Vagina (tissue), 2 donors: ENCODE measurements at regions not wholly inside any gene's neighbourhood (a gene's known extent, or its start where the extent isn't known, plus 50 kb on each side); places are given as distances from the start of the nearest gene placed in this dataset.
"Not testable (repeated sequence)": the region's sequence is repeated elsewhere in the genome, so short reads cannot be mapped to it uniquely, and the experiment has no call there.

Experiments used
- DNase-seq, 2 donors: peaks; one replicate each; pipeline ENCODE4 v3.0.0-alpha.2; 2017; ENCODE audit errors: extremely low spot score in 2 of 2
- H3K27ac ChIP-seq: fragments of 200-600 bp; sonication (generic); one replicate; pipeline ENCODE4 v1.5.1; 2019
- H3K27me3 ChIP-seq: fragments of 200-600 bp; sonication (generic); one replicate; pipeline ENCODE4 v1.5.1; 2019
- H3K36me3 ChIP-seq, 2 donors: fragments of 200-600 bp; sonication (generic); one replicate each; pipeline ENCODE4 v1.5.1; 2017 to 2019
- H3K4me1 ChIP-seq: fragments of 200-600 bp; sonication (generic); one replicate; pipeline ENCODE4 v1.5.1; 2019
- H3K4me3 ChIP-seq, 2 donors: fragments of 200-600 bp; sonication (generic); 1 replicate in 1 of 2; 2 replicates in 1 of 2; pipeline ENCODE4 v1.5.1; 2016 to 2019
- H3K9me3 ChIP-seq: fragments of 200-600 bp; sonication (generic); one replicate; pipeline ENCODE4 v1.5.1; 2019
- POLR2A ChIP-seq, 2 donors: fragments of 450-650 bp; IDR thresholded peaks; one replicate each; pipeline ENCODE4 v1.6.1; 2017; ENCODE audit warnings: antibody characterized with exemption in 2 of 2, mild to moderate bottlenecking in 2 of 2, moderate library complexity in 2 of 2
- POLR2AphosphoS5 ChIP-seq, 2 donors: sonication (generic); formaldehyde crosslinking; IDR thresholded peaks; one replicate each; pipeline ENCODE4 v1.9.0; 2017; ENCODE audit warnings: antibody characterized with exemption in 2 of 2, mild to moderate bottlenecking in 2 of 2, low read depth in 1 of 2; ENCODE audit not compliant: insufficient read depth in 1 of 2
- intact Hi-C: fragments of 100-400 bp; cut with DNase I; formaldehyde crosslinking; loops from one replicate; pipeline ENCODE4 v1.15.1; 2023
- TF ChIP-seq, protein P1 (sequence below), 3 experiments: fragments of 450-650 bp in 2 of 3; fragments of 200-600 bp in 1 of 3; sonication (generic) in 1 of 3; IDR thresholded peaks; one replicate each; pipeline ENCODE4 v1.5.1; 2017 to 2019; ENCODE audit warnings: antibody characterized with exemption in 3 of 3, mild to moderate bottlenecking in 2 of 3, moderate library complexity in 2 of 3

DNA sequence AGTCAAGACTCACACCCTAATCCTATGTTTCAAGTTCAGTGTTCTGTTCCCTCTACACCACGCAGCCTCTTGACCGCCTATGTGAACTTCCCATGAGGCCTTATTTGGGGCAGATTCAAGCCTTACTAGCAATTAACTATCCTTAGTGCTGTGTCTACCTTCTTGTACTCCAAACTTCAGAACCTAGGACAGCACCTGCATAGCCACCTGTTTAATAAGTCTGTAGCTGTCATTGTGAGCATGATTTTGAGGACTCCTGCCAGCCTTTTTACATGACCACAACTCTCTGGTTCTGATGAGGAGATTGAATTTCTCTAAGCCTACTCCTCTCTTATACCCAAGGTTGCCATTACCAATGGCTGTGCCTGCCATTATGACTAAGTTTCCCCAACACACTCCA, 50.8 kb upstream of the PCSK1 start:
- Histone ChIP-seq H3K9me3 (no peaks in the 10 kb centered on the region), H3K4me1 (no peaks in the 10 kb centered on the region), H3K36me3 (no peaks in the 10 kb centered on the region), H3K27me3 (no peaks in the 10 kb centered on the region), H3K27ac (no peak overlapping the region), H3K4me3 (no peak overlapping the region)
- TF ChIP-seq POLR2AphosphoS5 (IDR thresholded peaks at IDR 0.05; ENCODE audit: insufficient read depth in 1 of 2, low read depth in 1 of 2) (no peak), POLR2A (IDR thresholded peaks at IDR 0.05) (no peak)
- TF ChIP-seq, protein P1, sequence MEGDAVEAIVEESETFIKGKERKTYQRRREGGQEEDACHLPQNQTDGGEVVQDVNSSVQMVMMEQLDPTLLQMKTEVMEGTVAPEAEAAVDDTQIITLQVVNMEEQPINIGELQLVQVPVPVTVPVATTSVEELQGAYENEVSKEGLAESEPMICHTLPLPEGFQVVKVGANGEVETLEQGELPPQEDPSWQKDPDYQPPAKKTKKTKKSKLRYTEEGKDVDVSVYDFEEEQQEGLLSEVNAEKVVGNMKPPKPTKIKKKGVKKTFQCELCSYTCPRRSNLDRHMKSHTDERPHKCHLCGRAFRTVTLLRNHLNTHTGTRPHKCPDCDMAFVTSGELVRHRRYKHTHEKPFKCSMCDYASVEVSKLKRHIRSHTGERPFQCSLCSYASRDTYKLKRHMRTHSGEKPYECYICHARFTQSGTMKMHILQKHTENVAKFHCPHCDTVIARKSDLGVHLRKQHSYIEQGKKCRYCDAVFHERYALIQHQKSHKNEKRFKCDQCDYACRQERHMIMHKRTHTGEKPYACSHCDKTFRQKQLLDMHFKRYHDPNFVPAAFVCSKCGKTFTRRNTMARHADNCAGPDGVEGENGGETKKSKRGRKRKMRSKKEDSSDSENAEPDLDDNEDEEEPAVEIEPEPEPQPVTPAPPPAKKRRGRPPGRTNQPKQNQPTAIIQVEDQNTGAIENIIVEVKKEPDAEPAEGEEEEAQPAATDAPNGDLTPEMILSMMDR (IDR thresholded peaks at IDR 0.05), result no peak
- no peak for DNase-seq
- intact Hi-C loops, result no loop called here

DNA sequence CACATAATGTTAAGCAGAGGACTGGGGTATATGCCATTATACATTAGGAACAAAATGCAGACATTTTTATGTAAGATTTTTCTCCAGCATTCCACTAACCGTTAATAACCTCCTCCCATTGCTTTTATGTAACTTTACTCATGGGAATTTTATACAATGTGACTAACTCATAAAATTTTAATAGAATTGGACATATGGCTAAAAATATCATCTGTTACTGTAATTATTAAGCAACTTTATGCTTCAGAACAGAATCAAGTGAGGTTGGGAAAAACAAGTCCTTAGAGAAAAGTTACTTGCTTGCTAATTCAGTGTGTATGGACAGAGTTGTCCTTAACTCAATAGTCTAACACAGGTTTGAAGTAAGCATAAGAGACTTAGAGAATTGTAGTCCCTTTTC, 54.8 kb upstream of the PCSK1 start:
- DNase-seq, result no peak
- intact Hi-C loops, result no loop called here
- no peak overlapping the region for H3K27ac ChIP-seq
- TF ChIP-seq, protein P1 (IDR thresholded peaks at IDR 0.05), result no peak
- TF ChIP-seq POLR2A (IDR thresholded peaks at IDR 0.05) (no peak), POLR2AphosphoS5 (IDR thresholded peaks at IDR 0.05; ENCODE audit: insufficient read depth in 1 of 2, low read depth in 1 of 2) (no peak)
- H3K27me3 ChIP-seq, result no peaks in the 10 kb centered on the region
- H3K4me1 ChIP-seq, result no peaks in the 10 kb centered on the region
- H3K9me3 ChIP-seq, result no peaks in the 10 kb centered on the region
- no peaks in the 10 kb centered on the region for H3K36me3 ChIP-seq
- H3K4me3 ChIP-seq, result no peak overlapping the region

DNA sequence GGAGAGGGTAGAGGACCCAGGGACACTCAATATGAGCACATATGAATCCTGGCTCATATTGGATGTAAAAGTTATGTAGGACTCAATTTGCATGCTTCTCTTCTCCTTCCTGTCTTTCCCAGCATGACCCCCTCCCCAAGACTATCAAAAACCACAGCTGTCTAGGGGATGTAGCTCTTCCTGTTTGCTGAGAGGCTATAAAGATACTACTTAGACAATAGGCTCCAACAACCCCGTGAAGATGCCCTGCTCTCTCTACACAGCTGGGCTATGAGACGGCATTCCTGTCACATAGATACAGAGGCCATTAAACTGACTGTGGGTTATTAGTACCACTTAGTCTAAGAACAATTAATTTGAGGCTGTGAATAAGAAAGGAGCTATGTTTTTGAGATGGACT, 56.5 kb upstream of the PCSK1 start:
- intact Hi-C loops, result no loop called here
- Histone ChIP-seq H3K36me3 (no peaks in the 10 kb centered on the region), H3K27ac (no peak overlapping the region), H3K4me3 (no peak overlapping the region), H3K4me1 (no peaks in the 10 kb centered on the region), H3K27me3 (no peaks in the 10 kb centered on the region), H3K9me3 (no peaks in the 10 kb centered on the region)
- no peak for DNase-seq
- TF ChIP-seq, protein P1 (IDR thresholded peaks at IDR 0.05), result no peak
- TF ChIP-seq POLR2A (IDR thresholded peaks at IDR 0.05) (no peak), POLR2AphosphoS5 (IDR thresholded peaks at IDR 0.05; ENCODE audit: insufficient read depth in 1 of 2, low read depth in 1 of 2) (no peak)

DNA sequence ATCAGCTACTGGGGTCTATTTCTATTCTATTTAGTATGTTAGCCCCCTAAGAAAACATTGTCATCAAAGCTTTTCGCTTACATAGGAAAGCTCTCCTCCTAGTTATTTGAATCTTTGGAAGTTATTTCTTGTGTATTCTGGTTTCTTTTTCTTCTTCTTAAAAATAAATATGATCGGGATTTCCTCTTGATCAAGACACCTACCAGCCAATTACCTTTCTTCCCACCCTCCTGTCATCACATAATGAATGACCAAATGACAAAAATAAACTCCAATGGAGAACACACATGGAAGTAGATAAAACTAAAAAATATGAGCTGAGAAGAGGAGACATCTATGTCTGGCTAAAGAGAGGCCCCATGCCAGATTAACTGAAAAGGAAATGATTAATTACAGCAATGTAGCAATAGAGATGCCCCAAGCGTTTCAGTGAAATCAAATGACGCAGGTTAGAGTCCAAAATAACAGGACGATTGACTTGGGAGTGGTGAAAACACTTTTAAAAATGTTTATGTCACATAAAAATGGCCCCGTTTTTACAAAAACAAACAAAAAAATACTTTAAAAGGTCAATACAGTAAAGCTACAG, 59.5 kb upstream of the PCSK1 start:
- H3K36me3 ChIP-seq, result no peaks in the 10 kb centered on the region
- no peak overlapping the region for H3K27ac ChIP-seq
- TF ChIP-seq POLR2A (IDR thresholded peaks at IDR 0.05), result no peak
- no peak for TF ChIP-seq POLR2AphosphoS5 (IDR thresholded peaks at IDR 0.05; ENCODE audit: insufficient read depth in 1 of 2, low read depth in 1 of 2)
- H3K4me3 ChIP-seq, result no peak overlapping the region
- DNase-seq, result no peak
- H3K4me1 ChIP-seq, result no peaks in the 10 kb centered on the region
- H3K9me3 ChIP-seq, result no peaks in the 10 kb centered on the region
- no peaks in the 10 kb centered on the region for H3K27me3 ChIP-seq
- intact Hi-C loops, result no loop called here

DNA sequence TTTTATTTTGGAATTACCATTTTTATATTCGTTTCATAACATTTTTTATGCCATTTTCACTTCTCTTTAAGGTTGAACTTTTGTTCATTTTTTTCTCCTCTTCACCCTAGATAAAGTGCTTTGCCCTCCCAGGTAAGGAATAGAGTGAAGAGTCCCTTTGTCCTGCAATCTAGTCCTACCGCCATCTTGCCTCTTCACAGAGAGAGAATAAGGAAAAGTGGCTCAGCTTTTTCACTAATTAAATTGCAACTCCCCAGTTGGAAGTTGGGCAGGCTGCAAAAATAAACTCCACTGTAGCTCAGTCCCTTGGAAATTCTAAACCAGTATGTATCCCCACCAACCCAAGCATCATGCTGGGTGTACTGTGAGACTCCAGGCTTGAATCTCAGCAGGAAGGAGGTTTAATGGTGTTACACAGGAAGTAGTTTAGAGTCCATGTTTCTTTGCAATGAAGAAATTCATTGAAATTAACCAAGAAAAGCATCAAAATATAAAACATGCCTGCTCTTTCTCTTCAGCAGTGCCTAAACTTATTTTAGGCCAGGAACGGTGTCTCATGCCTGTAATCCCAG, 60.3 kb upstream of the PCSK1 start:
- no peak for DNase-seq
- Histone ChIP-seq H3K9me3 (no peaks in the 10 kb centered on the region), H3K27ac (no peak overlapping the region), H3K27me3 (no peaks in the 10 kb centered on the region), H3K4me3 (no peak overlapping the region), H3K36me3 (no peaks in the 10 kb centered on the region), H3K4me1 (no peaks in the 10 kb centered on the region)
- intact Hi-C loops, result no loop called here
- no peak for TF ChIP-seq POLR2AphosphoS5 (IDR thresholded peaks at IDR 0.05; ENCODE audit: insufficient read depth in 1 of 2, low read depth in 1 of 2)
- TF ChIP-seq, protein P1 (IDR thresholded peaks at IDR 0.05), result no peak
- TF ChIP-seq POLR2A (IDR thresholded peaks at IDR 0.05), result no peak

DNA sequence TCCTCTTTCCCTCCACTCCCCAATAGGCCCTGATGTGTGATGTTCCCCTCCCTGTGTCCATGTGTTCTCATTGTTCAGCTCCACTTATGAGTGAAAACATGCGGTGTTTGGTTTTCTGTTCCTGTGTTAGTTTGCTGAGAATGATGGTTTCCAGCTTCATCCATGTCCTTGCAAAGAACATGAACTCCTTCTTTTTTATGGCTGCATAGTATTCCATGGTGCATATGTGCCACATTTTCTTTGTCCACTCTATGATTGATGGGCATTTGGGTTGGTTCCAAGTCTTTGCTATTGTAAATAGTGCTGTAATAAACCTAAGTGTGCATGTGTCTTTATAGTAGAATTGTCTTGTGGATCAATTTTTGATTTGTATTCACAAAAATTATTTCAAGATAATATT, 62.4 kb upstream of the PCSK1 start:
- H3K36me3 ChIP-seq, intact Hi-C loops, H3K4me3 ChIP-seq, H3K4me1 ChIP-seq, H3K9me3 ChIP-seq, H3K27me3 ChIP-seq, DNase-seq, H3K27ac ChIP-seq: not testable (repeated sequence)

DNA sequence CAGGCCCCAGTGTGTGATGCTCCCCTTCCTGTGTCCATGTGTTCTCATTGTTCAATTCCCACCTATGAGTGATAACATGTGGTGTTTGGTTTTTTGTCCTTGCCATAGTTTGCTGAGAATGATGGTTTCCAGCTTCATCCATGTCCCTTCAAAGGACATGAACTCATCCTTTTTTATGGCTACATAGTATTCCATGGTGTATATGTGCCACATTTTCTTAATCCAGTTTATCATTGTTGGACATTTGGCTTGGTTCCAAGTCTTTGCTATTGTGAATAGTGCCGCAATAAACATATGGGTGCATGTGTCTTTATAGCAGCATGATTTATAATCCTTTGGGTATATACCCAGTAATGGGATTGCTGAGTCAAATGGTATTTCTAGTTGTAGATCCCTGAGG, 64.0 kb upstream of the PCSK1 start:
- H3K4me3 ChIP-seq, DNase-seq, H3K27ac ChIP-seq, H3K4me1 ChIP-seq, H3K36me3 ChIP-seq, H3K27me3 ChIP-seq, H3K9me3 ChIP-seq, intact Hi-C loops: not testable (repeated sequence)
